WTC11 (cell line): ENCODE measurements at regions not wholly inside any gene's neighbourhood (a gene's known extent, or its start where the extent isn't known, plus 50 kb on each side); places are given as distances from the start of the nearest gene placed in this dataset.

Experiments
- ATF3 ChIP-seq: sonication (generic); formaldehyde crosslinking; conservative IDR thresholded peaks from 2 replicates; pipeline ENCODE4 v1.8.1; 2022; ENCODE audit warnings: mild to moderate bottlenecking, missing genetic modification reagents
- CTCF ChIP-seq: fragments of 200-600 bp; IDR thresholded peaks from 2 replicates; pipeline ENCODE4 v1.8.0; 2022; ENCODE audit warnings: antibody characterized with exemption
- ESRRA ChIP-seq: sonication (generic); formaldehyde crosslinking; IDR thresholded peaks from 2 replicates; pipeline ENCODE4 v1.8.1; 2022; ENCODE audit warnings: mild to moderate bottlenecking, missing genetic modification reagents, borderline replicate concordance
- MAX ChIP-seq: sonication (generic); formaldehyde crosslinking; IDR thresholded peaks from 2 replicates; pipeline ENCODE4 v1.8.0; 2022; ENCODE audit warnings: mild to moderate bottlenecking, missing genetic modification reagents
- MLX ChIP-seq: sonication (generic); formaldehyde crosslinking; IDR thresholded peaks from 2 replicates; pipeline ENCODE4 v1.8.1; 2023; ENCODE audit warnings: mild to moderate bottlenecking, missing genetic modification reagents, moderate library complexity
- SMAD3 ChIP-seq: sonication (generic); formaldehyde crosslinking; IDR thresholded peaks from 2 replicates; pipeline ENCODE4 v1.8.0; 2022; ENCODE audit warnings: missing genetic modification reagents, mild to moderate bottlenecking, borderline replicate concordance
- TCF7 ChIP-seq: sonication (generic); formaldehyde crosslinking; IDR thresholded peaks from 2 replicates; pipeline ENCODE4 v1.8.0; 2022; ENCODE audit warnings: mild to moderate bottlenecking, low read depth, missing genetic modification reagents, moderate library complexity
- USF1 ChIP-seq: sonication (generic); formaldehyde crosslinking; IDR thresholded peaks from 2 replicates; pipeline ENCODE4 v1.8.0; 2022; ENCODE audit warnings: mild to moderate bottlenecking, missing genetic modification reagents
- USF2 ChIP-seq: sonication (generic); formaldehyde crosslinking; IDR thresholded peaks from 2 replicates; pipeline ENCODE4 v1.8.1; 2023; ENCODE audit warnings: mild to moderate bottlenecking, missing genetic modification reagents, moderate library complexity
- ZNF423 ChIP-seq: fragments of 250-450 bp; sonication (Bioruptor Pico); IDR thresholded peaks from 2 replicates; pipeline ENCODE4 v2.1.2; 2022; ENCODE audit warnings: mild to moderate bottlenecking, moderate library complexity

GRCh38 chr3:11089931-11090330 is 64.4 kb upstream of the HRH1 start:
- no peak for TF ChIP-seq MLX
- no peak for TF ChIP-seq ZNF423
- no peak for TF ChIP-seq CTCF
- no peak for TF ChIP-seq ATF3 (CRISPR knock-in tag)
- TF ChIP-seq USF2, result no peak
- TF ChIP-seq TCF7 (CRISPR knock-in tag), result no peak
- TF ChIP-seq MAX, result no peak
- TF ChIP-seq ESRRA (CRISPR knock-in tag), result no peak
- no peak for TF ChIP-seq SMAD3 (CRISPR knock-in tag)
- TF ChIP-seq USF1 (CRISPR knock-in tag), result no peak
